Stomach (tissue), 8 donors: ENCODE measurements at regions not wholly inside any gene's neighbourhood (a gene's known extent, or its start where the extent isn't known, plus 50 kb on each side); places are given as distances from the start of the nearest gene placed in this dataset.

Experiments used
- DNase-seq, 2 donors: peaks; one replicate each; pipeline versions ENCODE4 v3.0.0 to v3.0.0-alpha.2; 2013 to 2019
- H3K27ac ChIP-seq, 5 donors: fragments of 200-600 bp in 4 of 5; sonication (generic) in 4 of 5; one replicate each; pipeline ENCODE4 v1.5.1; 2013 to 2019; ENCODE audit warnings: mild to moderate bottlenecking in 1 of 5, moderate library complexity in 1 of 5
- H3K27me3 ChIP-seq, 3 donors: fragments of 200-600 bp; sonication (generic); one replicate each; pipeline ENCODE4 v1.5.1; 2017 to 2019; ENCODE audit warnings: mixed run types in 1 of 3
- H3K36me3 ChIP-seq, 4 donors: fragments of 200-600 bp; sonication (generic); 1 replicate in 3 of 4; 2 replicates in 1 of 4; pipeline ENCODE4 v1.5.1; 2016 to 2019
- H3K4me1 ChIP-seq, 4 donors: fragments of 200-600 bp; sonication (generic); one replicate each; pipeline ENCODE4 v1.5.1; 2016 to 2019
- H3K4me3 ChIP-seq, 4 donors: fragments of 200-600 bp; sonication (generic) in 3 of 4; one replicate each; pipeline ENCODE4 v1.5.1; 2016 to 2019; ENCODE audit warnings: mild to moderate bottlenecking in 1 of 4
- H3K9me3 ChIP-seq, 4 donors: fragments of 200-600 bp; sonication (generic); one replicate each; pipeline ENCODE4 v1.5.1; 2016 to 2019
- EP300 ChIP-seq: sonication (generic); formaldehyde crosslinking; IDR thresholded peaks from one replicate; pipeline ENCODE4 v1.6.1; 2017; ENCODE audit warnings: antibody characterized with exemption
- POLR2A ChIP-seq, 4 donors: fragments of 450-650 bp; IDR thresholded peaks; one replicate each; pipeline ENCODE4 v1.6.1; 2016; ENCODE audit warnings: antibody characterized with exemption in 4 of 4, control low read depth in 2 of 4, mild to moderate bottlenecking in 1 of 4, moderate library complexity in 1 of 4
- POLR2AphosphoS5 ChIP-seq, 3 donors: sonication (generic); formaldehyde crosslinking; IDR thresholded peaks; one replicate each; pipeline ENCODE4 v1.6.1; 2016; ENCODE audit warnings: antibody characterized with exemption in 3 of 3
- WGBS, 5 donors: extraction: QIAGEN DNeasy Blood & Tissue Kit in 3 of 5; methylation state at CpG; one replicate each; pipeline versions ENCODE4 v1.1.5 to v1.1.7; 2013 to 2018; 5-methylcytosine and 5-hydroxymethylcytosine counted together
- intact Hi-C: fragments of 100-400 bp; cut with DNase I; formaldehyde crosslinking; loops from one replicate; pipeline ENCODE4 v1.15.1; 2023; ENCODE audit warnings: low total_unique reads
- TF ChIP-seq, protein P1 (sequence below), 7 experiments: fragments of 450-650 bp in 4 of 7; fragments of 200-600 bp in 3 of 7; sonication (generic) in 3 of 7; IDR thresholded peaks; one replicate each; pipeline ENCODE4 v1.5.1; 2016 to 2019; ENCODE audit warnings: antibody characterized with exemption in 7 of 7, control low read depth in 2 of 7, mild to moderate bottlenecking in 1 of 7
- donor health status: healthy with polysubstance abuse.
- donor health status: Bipolar disorder and iron deficiency.
- donor health status: healthy.

DNA sequence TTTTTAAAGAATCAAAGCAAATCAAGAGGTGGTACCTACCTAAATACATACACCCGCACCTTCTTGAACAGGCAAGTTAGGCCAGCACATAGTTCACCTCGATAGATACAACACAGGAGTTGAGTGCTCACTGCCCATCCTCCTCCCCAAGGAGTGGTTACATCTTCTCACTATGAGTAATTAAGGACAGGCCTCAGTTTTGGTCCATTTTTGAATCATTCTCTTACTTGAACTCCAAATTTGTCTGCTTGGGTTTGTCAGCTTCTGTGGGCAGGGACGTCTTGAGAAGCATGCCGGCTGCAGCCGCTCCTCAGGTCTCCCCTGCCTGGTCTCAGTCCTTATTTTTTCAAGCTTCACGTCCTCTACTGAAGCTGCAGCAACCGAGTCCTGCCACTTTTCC, 190.6 kb upstream of the RBPJ start:
- Histone ChIP-seq H3K27ac (no peak overlapping the region), H3K36me3 (no peaks in the 10 kb centered on the region), H3K4me1 (no peaks in the 10 kb centered on the region), H3K27me3 (no peaks in the 10 kb centered on the region), H3K9me3 (no peaks in the 10 kb centered on the region), H3K4me3 (no peak overlapping the region)
- 83 to 93% (median 90%) methylated on average over 7 of the region's 7 CpGs for WGBS, 5 donors
- no peak for DNase-seq
- intact Hi-C loops = no loop called here
- TF ChIP-seq POLR2AphosphoS5 (IDR thresholded peaks at IDR 0.05) (no peak), EP300 (no peak), POLR2A (IDR thresholded peaks at IDR 0.05) (no peak)
- TF ChIP-seq, protein P1, sequence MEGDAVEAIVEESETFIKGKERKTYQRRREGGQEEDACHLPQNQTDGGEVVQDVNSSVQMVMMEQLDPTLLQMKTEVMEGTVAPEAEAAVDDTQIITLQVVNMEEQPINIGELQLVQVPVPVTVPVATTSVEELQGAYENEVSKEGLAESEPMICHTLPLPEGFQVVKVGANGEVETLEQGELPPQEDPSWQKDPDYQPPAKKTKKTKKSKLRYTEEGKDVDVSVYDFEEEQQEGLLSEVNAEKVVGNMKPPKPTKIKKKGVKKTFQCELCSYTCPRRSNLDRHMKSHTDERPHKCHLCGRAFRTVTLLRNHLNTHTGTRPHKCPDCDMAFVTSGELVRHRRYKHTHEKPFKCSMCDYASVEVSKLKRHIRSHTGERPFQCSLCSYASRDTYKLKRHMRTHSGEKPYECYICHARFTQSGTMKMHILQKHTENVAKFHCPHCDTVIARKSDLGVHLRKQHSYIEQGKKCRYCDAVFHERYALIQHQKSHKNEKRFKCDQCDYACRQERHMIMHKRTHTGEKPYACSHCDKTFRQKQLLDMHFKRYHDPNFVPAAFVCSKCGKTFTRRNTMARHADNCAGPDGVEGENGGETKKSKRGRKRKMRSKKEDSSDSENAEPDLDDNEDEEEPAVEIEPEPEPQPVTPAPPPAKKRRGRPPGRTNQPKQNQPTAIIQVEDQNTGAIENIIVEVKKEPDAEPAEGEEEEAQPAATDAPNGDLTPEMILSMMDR (IDR thresholded peaks at IDR 0.05) = no peak

DNA sequence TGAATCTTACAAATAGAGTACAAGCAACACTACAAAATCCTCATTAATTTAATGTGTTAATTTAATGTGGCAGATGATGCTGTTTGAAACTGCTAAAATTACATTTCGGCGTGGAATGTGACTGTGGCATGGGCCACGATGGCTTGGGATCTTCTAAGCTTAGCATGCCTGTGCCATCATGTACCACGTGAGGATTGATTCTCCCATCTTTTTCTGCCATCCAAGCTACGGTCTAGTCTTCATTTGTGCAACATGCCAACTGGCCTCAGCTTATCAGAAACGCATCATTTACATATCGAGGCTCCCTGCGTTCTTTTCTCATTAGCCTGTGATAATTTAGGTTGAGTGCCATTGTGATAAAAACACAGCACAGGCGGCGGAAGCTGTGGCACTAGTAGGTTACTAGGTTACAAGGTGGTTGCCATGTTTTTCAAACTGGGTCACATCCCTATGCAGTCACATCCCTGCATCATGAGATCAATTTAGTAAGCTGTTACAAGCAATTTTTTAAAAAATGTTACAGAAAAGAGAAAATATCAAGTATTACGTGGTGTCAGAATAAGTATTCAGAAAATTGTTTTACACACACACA, 189.9 kb upstream of the RBPJ start:
- Histone ChIP-seq H3K27ac (no peak overlapping the region), H3K36me3 (no peaks in the 10 kb centered on the region), H3K4me1 (no peaks in the 10 kb centered on the region), H3K9me3 (no peaks in the 10 kb centered on the region), H3K27me3 (no peaks in the 10 kb centered on the region), H3K4me3 (no peak overlapping the region)
- DNase-seq = peak in 1 of 2 donors; percentile 34
- intact Hi-C loops = no loop called here
- 75 to 90% (median 86%) methylated on average over 11 of the region's 11 CpGs for WGBS, 5 donors
- TF ChIP-seq POLR2AphosphoS5 (IDR thresholded peaks at IDR 0.05) = no peak
- no peak for TF ChIP-seq POLR2A (IDR thresholded peaks at IDR 0.05)
- TF ChIP-seq, protein P1 (IDR thresholded peaks at IDR 0.05) = no peak
- TF ChIP-seq EP300 = no peak

DNA sequence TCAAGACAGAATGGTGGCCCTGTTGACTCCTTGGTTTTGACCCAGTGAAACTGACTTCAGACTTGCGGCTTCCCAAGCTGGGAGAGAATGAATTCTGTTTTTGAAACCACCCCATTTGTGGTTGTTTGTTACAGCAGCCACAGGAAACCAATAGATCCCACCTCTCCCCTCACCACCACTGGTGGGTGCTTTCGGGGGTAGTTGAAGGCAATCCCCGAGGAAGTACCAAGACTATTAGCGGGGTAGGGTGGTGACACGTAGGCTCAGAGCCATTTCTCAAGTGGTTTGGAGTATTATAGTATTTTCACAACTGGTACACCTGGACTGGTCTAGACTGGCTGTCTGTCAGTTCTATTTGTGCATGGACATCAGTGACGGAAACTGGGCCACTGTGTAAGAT, 189.1 kb upstream of the RBPJ start:
- H3K9me3 ChIP-seq = no peaks in the 10 kb centered on the region
- DNase-seq = no peak
- intact Hi-C loops = no loop called here
- no peak overlapping the region for H3K27ac ChIP-seq
- TF ChIP-seq POLR2AphosphoS5 (IDR thresholded peaks at IDR 0.05) = no peak
- TF ChIP-seq, protein P1 (IDR thresholded peaks at IDR 0.05) = no peak
- TF ChIP-seq POLR2A (IDR thresholded peaks at IDR 0.05) = no peak
- TF ChIP-seq EP300 = no peak
- no peak overlapping the region for H3K4me3 ChIP-seq
- H3K36me3 ChIP-seq = no peaks in the 10 kb centered on the region
- no peaks in the 10 kb centered on the region for H3K27me3 ChIP-seq
- 63 to 91% (median 81%) methylated on average over 6 of the region's 6 CpGs for WGBS, 5 donors
- no peaks in the 10 kb centered on the region for H3K4me1 ChIP-seq

DNA sequence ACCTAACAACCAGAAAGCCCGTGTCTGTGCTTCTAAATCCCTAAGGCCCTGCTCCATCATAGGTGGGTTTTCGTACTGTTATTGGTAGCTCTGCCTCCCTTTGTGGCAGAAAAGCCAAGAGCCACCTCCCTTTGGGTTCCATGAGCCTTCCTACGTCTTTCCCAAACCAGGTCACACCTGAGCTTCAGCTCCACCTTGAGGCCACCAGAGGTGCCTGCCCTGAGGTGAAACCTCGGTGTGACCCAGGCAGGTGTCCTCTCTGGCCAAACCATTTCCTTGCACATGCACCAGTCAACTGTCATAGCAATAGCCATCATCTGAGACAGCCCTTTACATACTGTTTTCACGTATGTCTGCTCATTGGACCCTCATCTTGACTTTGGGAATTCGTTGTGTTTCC, 188.0 kb upstream of the RBPJ start:
- Histone ChIP-seq H3K9me3 (no peaks in the 10 kb centered on the region), H3K4me3 (no peak overlapping the region), H3K36me3 (no peaks in the 10 kb centered on the region), H3K27me3 (no peaks in the 10 kb centered on the region), H3K27ac (no peak overlapping the region), H3K4me1 (no peaks in the 10 kb centered on the region)
- WGBS, 5 donors = 82 to 93% (median 89%) methylated on average over 5 to 6 of the region's 6 CpGs
- TF ChIP-seq, protein P1 (IDR thresholded peaks at IDR 0.05) = no peak
- no peak for TF ChIP-seq POLR2A (IDR thresholded peaks at IDR 0.05)
- TF ChIP-seq EP300 = no peak
- no peak for TF ChIP-seq POLR2AphosphoS5 (IDR thresholded peaks at IDR 0.05)
- DNase-seq = no peak
- intact Hi-C loops = no loop called here
